H54 (cell line): ENCODE measurements at regions not wholly inside any gene's neighbourhood (a gene's known extent, or its start where the extent isn't known, plus 50 kb on each side); places are given as distances from the start of the nearest gene placed in this dataset.
"Not testable (repeated sequence)": the region's sequence is repeated elsewhere in the genome, so short reads cannot be mapped to it uniquely, and the experiment has no call there.

Experiments
- DNase-seq: peaks from one replicate; pipeline ENCODE4 v3.0.0; 2011; ENCODE audit warnings: low spot score, mixed read lengths; ENCODE audit not compliant: insufficient read length
- FAIRE-seq: peaks from 3 replicates; lab custom pipeline; 2011; peaks lifted over from hg19 to GRCh38; lab: Jason Lieb, UNC
- POLR2A ChIP-seq: IDR thresholded peaks from 2 replicates; pipeline ENCODE4 v1.6.1; 2011; ENCODE audit warnings: low read depth, mild to moderate bottlenecking, low read length

GRCh38 chr14:43399289-43399688 lies 1107.8 kb downstream of the FSCB start:
- FAIRE-seq (no peak), DNase-seq (no peak)
- no peak for TF ChIP-seq POLR2A

GRCh38 chr14:43370565-43370896 lies 1136.6 kb downstream of the FSCB start:
- FAIRE-seq, DNase-seq: not testable (repeated sequence)

- no peak for TF ChIP-seq POLR2A
- FAIRE-seq (no peak), DNase-seq (no peak)
Measured at GRCh38 chr14:43369710-43370564, 1137.1 kb downstream of the FSCB start.

GRCh38 chr14:43362586-43362985 lies 1144.5 kb downstream of the FSCB start:
- FAIRE-seq, result no peak
- TF ChIP-seq POLR2A, result no peak
- no peak for DNase-seq

GRCh38 chr14:43361751-43362150 lies 1145.3 kb downstream of the FSCB start:
- DNase-seq (no peak), FAIRE-seq (no peak)
- no peak for TF ChIP-seq POLR2A

GRCh38 chr14:43360239-43360638 lies 1146.8 kb downstream of the FSCB start:
- no peak for TF ChIP-seq POLR2A
- FAIRE-seq (no peak), DNase-seq (no peak)

- TF ChIP-seq POLR2A, result no peak
- DNase-seq, result no peak
- no peak for FAIRE-seq
Measured at GRCh38 chr14:43359317-43359716, 1147.8 kb downstream of the FSCB start.

GRCh38 chr14:43356979-43357545 lies 1150.0 kb downstream of the FSCB start:
- TF ChIP-seq POLR2A, result no peak
- FAIRE-seq, result no peak
- DNase-seq, result no peak

- TF ChIP-seq POLR2A, result no peak
- no peak for DNase-seq
- FAIRE-seq, result no peak
Measured at GRCh38 chr14:43356382-43356781, 1150.7 kb downstream of the FSCB start.

- FAIRE-seq, result no peak
- no peak for TF ChIP-seq POLR2A
- DNase-seq, result no peak
Measured at GRCh38 chr14:43341921-43342320, 1165.2 kb downstream of the FSCB start.

GRCh38 chr14:43338713-43339112 lies 1168.4 kb downstream of the FSCB start:
- no peak for TF ChIP-seq POLR2A
- FAIRE-seq (no peak), DNase-seq (no peak)

GRCh38 chr14:43336351-43336750 lies 1170.7 kb downstream of the FSCB start:
- no peak for FAIRE-seq
- TF ChIP-seq POLR2A, result no peak
- no peak for DNase-seq

GRCh38 chr14:43326501-43327407 lies 1180.3 kb downstream of the FSCB start:
- FAIRE-seq, DNase-seq: not testable (repeated sequence)

- no peak for FAIRE-seq
- DNase-seq, result no peak
- TF ChIP-seq POLR2A, result no peak
Measured at GRCh38 chr14:43316427-43316826, 1190.7 kb downstream of the FSCB start.
